ENCODE measurements at regions not wholly inside any gene's neighbourhood (a gene's known extent, or its start where the extent isn't known, plus 50 kb on each side); places are given as distances from the start of the nearest gene placed in this dataset.

GRCh38 chr1:4261327-4261726 lies 361.3 kb upstream of the C1orf174 start:
- no peak for DNase-seq

GRCh38 chr1:4262665-4263064 lies 362.6 kb upstream of the C1orf174 start:
- no peak for DNase-seq

- DNase-seq, result no peak
Observed at GRCh38 chr1:4263699-4264098, 363.6 kb upstream of the C1orf174 start.

GRCh38 chr1:4265836-4266235 lies 365.8 kb upstream of the C1orf174 start:
- no peak for DNase-seq

GRCh38 chr1:4267381-4268261 lies 367.5 kb upstream of the C1orf174 start:
- DNase-seq, result no peak

- DNase-seq, result no peak
Observed at GRCh38 chr1:4268262-4268888, 368.3 kb upstream of the C1orf174 start.

GRCh38 chr1:4268889-4269284 lies 368.8 kb upstream of the C1orf174 start:
- no peak for DNase-seq

GRCh38 chr1:4269330-4269729 lies 369.3 kb upstream of the C1orf174 start:
- no peak for DNase-seq

- no peak for DNase-seq
Observed at GRCh38 chr1:4269952-4270570, 370.0 kb upstream of the C1orf174 start.

GRCh38 chr1:4270651-4271337 lies 370.7 kb upstream of the C1orf174 start:
- DNase-seq, result no peak

GRCh38 chr1:4271338-4271998 lies 371.4 kb upstream of the C1orf174 start:
- no peak for DNase-seq

GRCh38 chr1:4272568-4272967 lies 372.5 kb upstream of the C1orf174 start:
- DNase-seq, result no peak

GRCh38 chr1:4273243-4273642 lies 373.2 kb upstream of the C1orf174 start:
- no peak for DNase-seq

GRCh38 chr1:4273747-4274146 lies 373.7 kb upstream of the C1orf174 start:
- no peak for DNase-seq

GRCh38 chr1:4275083-4275482 lies 375.0 kb upstream of the C1orf174 start:
- DNase-seq, result no peak

GRCh38 chr1:4276238-4276637 lies 376.2 kb upstream of the C1orf174 start:
- no peak for DNase-seq

GRCh38 chr1:4277598-4277997 lies 376.8 kb upstream of the AJAP1 start:
- DNase-seq, result no peak

GRCh38 chr1:4284976-4285375 lies 369.4 kb upstream of the AJAP1 start:
- no peak for DNase-seq

- DNase-seq, result no peak
Observed at GRCh38 chr1:4292861-4293260, 361.5 kb upstream of the AJAP1 start.

- no peak for DNase-seq
Observed at GRCh38 chr1:4298361-4299083, 355.9 kb upstream of the AJAP1 start.

- no peak for DNase-seq
Observed at GRCh38 chr1:4301007-4301406, 353.4 kb upstream of the AJAP1 start.

GRCh38 chr1:4303303-4303702 lies 351.1 kb upstream of the AJAP1 start:
- DNase-seq, result no peak
